B cell (primary cell): ENCODE measurements at regions not wholly inside any gene's neighbourhood (a gene's known extent, or its start where the extent isn't known, plus 50 kb on each side); places are given as distances from the start of the nearest gene placed in this dataset.

ENCODE experiments used
- ATAC-seq: fragments of 200-7000 bp; cut with Tn5 transposase; one replicate; pipeline ENCODE4 v1.10.0; 2021; ENCODE audit warnings: low read depth, mild to moderate bottlenecking, moderate number of reproducible peaks, moderate library complexity
- CTCF ChIA-PET: fragments of 350-600 bp; sonication (Branson Sonifier 250); formaldehyde crosslinking; loops from one replicate; lab custom pipeline; 2021; ENCODE audit warnings: antibody characterized with exemption, inconsistent platforms; lab: Charles Lee
- POLR2A ChIA-PET: fragments of 350-600 bp; sonication (Branson Sonifier 250); formaldehyde crosslinking; loops from one replicate; lab custom pipeline; 2021; ENCODE audit warnings: antibody characterized with exemption; lab: Charles Lee
- DNase-seq: peaks from one replicate; pipeline ENCODE4 v3.0.0; 2013
- H2AFZ ChIP-seq: 2 replicates; pipeline ENCODE4 v1.6.1; 2012; ENCODE audit warnings: mild to moderate bottlenecking, low read depth, low read length; ENCODE audit not compliant: insufficient read depth, poor library complexity, severe bottlenecking
- H3K27ac ChIP-seq, 2 donors: 1 replicate in 1 of 2; 2 replicates in 1 of 2; pipeline ENCODE4 v1.5.1; 2012 to 2013; ENCODE audit warnings: low read length in 2 of 2, mild to moderate bottlenecking in 2 of 2, moderate library complexity in 1 of 2
- H3K27me3 ChIP-seq, 4 experiments: fragments of 200-600 bp in 1 of 4; sonication (generic) in 1 of 4; replicated peaks in 1 of 4; 1 replicate in 2 of 4; 2 replicates in 2 of 4; pipeline versions ENCODE4 v1.6.1 to v1.7.0; 2013 to 2016; ENCODE audit warnings: low read length in 3 of 4, mild to moderate bottlenecking in 2 of 4, mixed read lengths in 1 of 4, moderate library complexity in 1 of 4; ENCODE audit not compliant: insufficient read depth in 4 of 4, control insufficient read depth in 3 of 4; ENCODE audit errors: control extremely low read depth in 1 of 4
- H3K36me3 ChIP-seq, 2 experiments: replicated peaks in 1 of 2; 1 replicate in 1 of 2; 2 replicates in 1 of 2; pipeline versions ENCODE4 v1.6.1 to v1.7.1; 2013; ENCODE audit warnings: low read length in 1 of 2; ENCODE audit not compliant: insufficient read depth in 2 of 2, control insufficient read depth in 1 of 2; ENCODE audit errors: control extremely low read depth in 1 of 2, extremely low read depth in 1 of 2
- H3K4me1 ChIP-seq, 2 donors: fragments of 200-600 bp in 1 of 2; sonication (generic) in 1 of 2; 1 replicate in 1 of 2; 2 replicates in 1 of 2; pipeline versions ENCODE4 v1.5.1 to v1.6.1; 2013 to 2017; ENCODE audit warnings: low read length in 2 of 2; ENCODE audit not compliant: control insufficient read depth in 2 of 2, insufficient read depth in 2 of 2
- H3K4me2 ChIP-seq: replicated peaks from 2 replicates; pipeline ENCODE3; 2012; ENCODE audit warnings: mild to moderate bottlenecking, low read depth, low read length; ENCODE audit not compliant: poor library complexity, severe bottlenecking
- H3K4me3 ChIP-seq, 5 experiments: fragments of 200-600 bp in 1 of 5; sonication (generic) in 1 of 5; 1 replicate in 3 of 5; 2 replicates in 2 of 5; pipeline versions ENCODE4 v1.5.1 to v1.7.0; 2011 to 2016; ENCODE audit warnings: low read length in 4 of 5, mild to moderate bottlenecking in 4 of 5, low read depth in 2 of 5, control low read depth in 1 of 5, moderate library complexity in 1 of 5; ENCODE audit not compliant: insufficient read depth in 1 of 5; ENCODE audit errors: control extremely low read depth in 1 of 5, extremely low read depth in 1 of 5
- H3K79me2 ChIP-seq: fragments of 200-600 bp; sonication (generic); one replicate; pipeline ENCODE4 v1.6.0; 2016; ENCODE audit warnings: low read length; ENCODE audit not compliant: control insufficient read depth, insufficient read depth
- H3K9ac ChIP-seq: fragments of 200-600 bp; sonication (generic); 2 replicates; pipeline ENCODE4 v1.6.1; 2017; ENCODE audit warnings: mild to moderate bottlenecking, low read length, moderate library complexity
- H3K9me3 ChIP-seq, 3 donors: one replicate each; pipeline versions ENCODE4 v1.6.1 to v1.7.1; 2013; ENCODE audit warnings: low read length in 2 of 3; ENCODE audit not compliant: control insufficient read depth in 2 of 3, insufficient read depth in 1 of 3; ENCODE audit errors: control extremely low read depth in 1 of 3
- H4K20me1 ChIP-seq: 2 replicates; pipeline ENCODE4 v1.6.0; 2012; ENCODE audit warnings: mild to moderate bottlenecking, low read length; ENCODE audit not compliant: insufficient read depth, control insufficient read depth, poor library complexity, severe bottlenecking
- H3K27ac Mint-ChIP-seq: one replicate; pipeline ENCODE4 v1.8.0; 2021; ENCODE audit warnings: mixed read lengths
- H3K27me3 Mint-ChIP-seq: one replicate; pipeline ENCODE4 v1.8.0; 2021; ENCODE audit warnings: mixed read lengths
- H3K4me1 Mint-ChIP-seq: one replicate; pipeline ENCODE4 v1.8.0; 2021; ENCODE audit warnings: mixed read lengths
- H3K4me3 Mint-ChIP-seq: one replicate; pipeline ENCODE4 v1.8.0; 2021; ENCODE audit warnings: mixed read lengths
- H3K9me3 Mint-ChIP-seq: one replicate; pipeline ENCODE4 v1.8.0; 2022; ENCODE audit warnings: mixed read lengths; ENCODE audit not compliant: insufficient read depth
- CTCF ChIP-seq: fragments of 200-600 bp; IDR thresholded peaks from one replicate; pipeline ENCODE4 v1.8.0; 2022; ENCODE audit warnings: antibody characterized with exemption, mild to moderate bottlenecking
- EZH2 ChIP-seq: IDR thresholded peaks from 2 replicates; pipeline ENCODE4 v1.6.1; 2012; ENCODE audit warnings: borderline replicate concordance, low read depth, mild to moderate bottlenecking, moderate library complexity, low read length; ENCODE audit not compliant: insufficient read depth, poor library complexity, severe bottlenecking
- WGBS: methylation state at CpG from one replicate; pipeline ENCODE4 v1.1.5; 2013; ENCODE audit warnings: missing lambda C conversion rate; ENCODE audit not compliant: insufficient coverage; 5-methylcytosine and 5-hydroxymethylcytosine counted together
- intact Hi-C: fragments of 100-400 bp; cut with micrococcal nuclease; formaldehyde crosslinking; loops from one replicate; pipeline ENCODE4 v1.10.0; 2022

- H3K4me3 ChIP-seq: no peak overlapping the region
- Mint-ChIP-seq H3K27ac (no peak overlapping the region), H3K4me3 (no peak overlapping the region), H3K9me3 (no peaks in the 10 kb centered on the region), H3K4me1 (no peaks in the 10 kb centered on the region), H3K27me3 (peaks cover 3% of the 10 kb centered on the region)
- no peaks in the 10 kb centered on the region for H3K9me3 ChIP-seq
- H3K9ac ChIP-seq: no peak overlapping the region
- ChIA-PET CTCF (no interaction called here), POLR2A (no interaction called here)
- H3K4me2 ChIP-seq: no peak overlapping the region
- no peaks in the 10 kb centered on the region for H3K79me2 ChIP-seq
- DNase-seq (no peak), ATAC-seq (no peak)
- no peaks in the 10 kb centered on the region for H3K27me3 ChIP-seq
- WGBS: 80% methylated on average over 1 of the region's 2 CpGs
- H4K20me1 ChIP-seq: no peaks in the 10 kb centered on the region
- H3K36me3 ChIP-seq: no peaks in the 10 kb centered on the region
- H2AFZ ChIP-seq: no peak overlapping the region
- no peaks in the 10 kb centered on the region for H3K4me1 ChIP-seq
- H3K27ac ChIP-seq: no peak overlapping the region
- no peak for TF ChIP-seq CTCF
- no peak for TF ChIP-seq EZH2
- intact Hi-C loops: no loop called here
Measured at GRCh38 chr3:30097022-30097650, 509.3 kb upstream of the TGFBR2 start.

- no peaks in the 10 kb centered on the region for H3K4me1 Mint-ChIP-seq
- ATAC-seq (no peak), DNase-seq (no peak)
- H2AFZ ChIP-seq: no peak overlapping the region
- TF ChIP-seq CTCF (no peak), EZH2 (no peak)
- no peaks in the 10 kb centered on the region for H4K20me1 ChIP-seq
- peaks cover 3% of the 10 kb centered on the region for H3K27me3 Mint-ChIP-seq
- H3K9me3 Mint-ChIP-seq: no peaks in the 10 kb centered on the region
- CTCF ChIA-PET: no interaction called here
- POLR2A ChIA-PET: no interaction called here
- no peaks in the 10 kb centered on the region for H3K27me3 ChIP-seq
- no peak overlapping the region for H3K9ac ChIP-seq
- no peaks in the 10 kb centered on the region for H3K79me2 ChIP-seq
- no peak overlapping the region for H3K27ac Mint-ChIP-seq
- H3K36me3 ChIP-seq: no peaks in the 10 kb centered on the region
- H3K4me3 Mint-ChIP-seq: no peak overlapping the region
- H3K4me3 ChIP-seq: no peak overlapping the region
- no peak overlapping the region for H3K27ac ChIP-seq
- H3K4me2 ChIP-seq: no peak overlapping the region
- intact Hi-C loops: no loop called here
- H3K4me1 ChIP-seq: no peaks in the 10 kb centered on the region
- no peaks in the 10 kb centered on the region for H3K9me3 ChIP-seq
Measured at GRCh38 chr3:30098243-30098642, 508.2 kb upstream of the TGFBR2 start.
